ENCODE measurements at regions not wholly inside any gene's neighbourhood (a gene's known extent, or its start where the extent isn't known, plus 50 kb on each side); places are given as distances from the start of the nearest gene placed in this dataset.

DNA sequence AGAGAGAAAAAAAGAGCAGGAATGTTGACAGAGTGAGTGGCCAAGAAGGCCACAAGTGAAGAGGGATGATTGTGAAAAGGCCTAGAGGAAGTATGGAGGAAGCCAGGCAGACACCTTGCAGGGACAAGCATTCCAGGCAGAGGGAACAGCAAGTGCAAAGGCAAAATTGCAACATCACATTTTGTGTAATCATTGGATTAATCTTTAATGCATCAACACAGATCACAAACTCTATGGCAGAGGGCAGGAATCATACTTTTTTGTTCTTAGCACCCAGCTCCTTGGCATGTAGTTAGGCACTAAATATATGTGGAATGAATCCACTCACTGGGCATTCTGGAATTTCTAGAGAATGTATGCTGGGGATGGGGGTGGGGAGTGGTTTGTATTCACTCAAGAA is 312.1 kb upstream of the PROK2 start:
- H2BK12ac ChIP-seq (ENCODE audit: low read depth, low read length): no peak overlapping the region
- no peak overlapping the region for H3K23ac ChIP-seq (ENCODE audit: insufficient read length)
- no peak overlapping the region for H2AK5ac ChIP-seq (ENCODE audit: low read depth, low read length)
- no peak overlapping the region for H2BK15ac ChIP-seq (ENCODE audit: low read length)
- peaks cover 0 to 8% (median 5%) of the 10 kb centered on the region in 4 experiments; a peak in 5 of 7 replicates for H3K27me3 ChIP-seq (replicated peaks in 1 of 4; ENCODE audit: control insufficient read depth in 3 of 4, extremely low read depth in 1 of 4, insufficient read depth in 3 of 4, low read length in 3 of 4)
- H3K4me3 ChIP-seq (ENCODE audit: extremely low read depth in 1 of 4, insufficient read depth in 2 of 4, low read depth in 3 of 4, low read length in 4 of 4): no peak overlapping the region
- H2BK20ac ChIP-seq (ENCODE audit: low read length): no peak overlapping the region
- H3K14ac ChIP-seq (ENCODE audit: insufficient read length): no peak overlapping the region
- no peak overlapping the region for H2AFZ ChIP-seq (ENCODE audit: low read length)
- H3K9me3 ChIP-seq (ENCODE audit: insufficient read depth in 2 of 2, low read depth in 1 of 2, low read length in 1 of 2): no peaks in the 10 kb centered on the region
- H3K18ac ChIP-seq (ENCODE audit: extremely low read depth, low read length): no peak overlapping the region
- no peak overlapping the region for H3K4me2 ChIP-seq (ENCODE audit: insufficient read depth in 1 of 2, low read depth in 2 of 2, low read length in 2 of 2)
- ChIA-PET CTCF (ENCODE audit: partially characterized antibody) (no interaction called here), POLR2A (ENCODE audit: partially characterized antibody) (no interaction called here)
- H3K27ac ChIP-seq (ENCODE audit: low read depth, low read length): no peak overlapping the region
- no peaks in the 10 kb centered on the region for H4K20me1 ChIP-seq (replicated peaks in 1 of 2; ENCODE audit: control insufficient read depth in 1 of 2, insufficient read depth in 2 of 2, low read length in 2 of 2)
- no peak overlapping the region for H2BK120ac ChIP-seq (replicated peaks; ENCODE audit: low read depth, low read length)
- peaks cover 0 to 2% (median 0%) of the 10 kb centered on the region in 4 experiments; a peak in 1 of 7 replicates for H3K4me1 ChIP-seq (replicated peaks in 1 of 4; ENCODE audit: control insufficient read depth in 3 of 4, insufficient read depth in 4 of 4, low read length in 3 of 4)
- H4K5ac ChIP-seq (ENCODE audit: insufficient read length, low read depth, low read length): no peak overlapping the region
- no peaks in the 10 kb centered on the region for H3K79me1 ChIP-seq (ENCODE audit: low read depth, low read length)
- no peak for TF ChIP-seq RNF2 (IDR thresholded peaks at IDR 0.05; ENCODE audit: borderline replicate concordance, low read depth, low read length, missing control alignments, poor library complexity, severe bottlenecking)
- no peak for TF ChIP-seq BRCA1 (IDR thresholded peaks at IDR 0.05; ENCODE audit: low read depth, low read length)
- DNase-seq (ENCODE audit: low read depth in 1 of 2, low spot score in 2 of 2): no peak
- H3K36me3 ChIP-seq (ENCODE audit: control insufficient read depth in 2 of 4, insufficient read depth in 4 of 4, low read length in 3 of 4): no peaks in the 10 kb centered on the region
- no peak overlapping the region for H3K9ac ChIP-seq (replicated peaks in 1 of 4; ENCODE audit: extremely low read depth in 1 of 4, low read depth in 3 of 4, low read length in 3 of 4)
- H3K56ac ChIP-seq (replicated peaks; ENCODE audit: insufficient read length, low read depth, low read length): no peak overlapping the region
- H4K91ac ChIP-seq (replicated peaks; ENCODE audit: insufficient read length, low read length): no peak overlapping the region
- no peak overlapping the region for H3K4ac ChIP-seq (replicated peaks; ENCODE audit: insufficient read length, low read depth, low read length)
- H2BK5ac ChIP-seq (ENCODE audit: low read depth, low read length): no peak overlapping the region
- FAIRE-seq: no peak
- peaks cover 8% of the 10 kb centered on the region for H3K23me2 ChIP-seq (ENCODE audit: low read depth, low read length)
- H4K8ac ChIP-seq (ENCODE audit: extremely low read depth, insufficient read depth, low read length): no peak overlapping the region
- no peaks in the 10 kb centered on the region for H3K79me2 ChIP-seq (ENCODE audit: control insufficient read depth in 1 of 2, insufficient read depth in 2 of 2, low read length in 2 of 2)

Measured in H1 (cell line).